ENCODE measurements at regions not wholly inside any gene's neighbourhood (a gene's known extent, or its start where the extent isn't known, plus 50 kb on each side); places are given as distances from the start of the nearest gene placed in this dataset.
A peak's percentile ranks its signal among the peaks of the same experiment; 100 is the strongest.
"Not testable (repeated sequence)": the region's sequence is repeated elsewhere in the genome, so short reads cannot be mapped to it uniquely, and the experiment has no call there.

- H3K4me3 ChIP-seq (ENCODE audit: low read depth, low read length), result not testable (repeated sequence)
Measured at GRCh38 chr3:125855006-125855405, 114.0 kb upstream of the ROPN1B start.

GRCh38 chr3:125860547-125860946 lies 108.4 kb upstream of the ROPN1B start:
- not testable (repeated sequence) for H3K4me3 ChIP-seq (ENCODE audit: low read depth, low read length)

- H3K4me3 ChIP-seq (ENCODE audit: low read depth, low read length), result not testable (repeated sequence)
Measured at GRCh38 chr3:125862841-125863254, 106.1 kb upstream of the ROPN1B start.

- H3K4me3 ChIP-seq (ENCODE audit: low read depth, low read length), result not testable (repeated sequence)
Measured at GRCh38 chr3:125864532-125864931, 104.4 kb upstream of the ROPN1B start.

GRCh38 chr3:125886006-125886405 lies 83.0 kb upstream of the ROPN1B start:
- H3K4me3 ChIP-seq (ENCODE audit: low read depth, low read length), result not testable (repeated sequence)

- not testable (repeated sequence) for H3K4me3 ChIP-seq (ENCODE audit: low read depth, low read length)
Measured at GRCh38 chr3:125899181-125899580, 69.8 kb upstream of the ROPN1B start.

GRCh38 chr3:125901473-125901872 lies 67.5 kb upstream of the ROPN1B start:
- not testable (repeated sequence) for H3K4me3 ChIP-seq (ENCODE audit: low read depth, low read length)

- H3K4me3 ChIP-seq (ENCODE audit: low read depth, low read length), result not testable (repeated sequence)
Measured at GRCh38 chr3:125903780-125904455, 65.1 kb upstream of the ROPN1B start.

- H3K4me3 ChIP-seq (ENCODE audit: low read depth, low read length), result not testable (repeated sequence)
Measured at GRCh38 chr3:125907279-125907678, 61.7 kb upstream of the ROPN1B start.

GRCh38 chr3:125910851-125911250 lies 58.1 kb upstream of the ROPN1B start:
- H3K4me3 ChIP-seq (ENCODE audit: low read depth, low read length), result not testable (repeated sequence)

- H3K4me3 ChIP-seq (ENCODE audit: low read depth, low read length), result peak overlapping the region; percentile 54
Measured at GRCh38 chr3:125914608-125915436, 54.2 kb upstream of the ROPN1B start.

- H3K4me3 ChIP-seq (ENCODE audit: low read depth, low read length), result peak overlapping the region; percentile 54
Measured at GRCh38 chr3:125915437-125915787, 53.6 kb upstream of the ROPN1B start.

- peak overlapping the region; percentile 54 for H3K4me3 ChIP-seq (ENCODE audit: low read depth, low read length)
Measured at GRCh38 chr3:125915792-125916375, 53.1 kb upstream of the ROPN1B start.

GRCh38 chr3:125916376-125916978 lies 52.5 kb upstream of the ROPN1B start:
- peak overlapping the region; percentile 85 for H3K4me3 ChIP-seq (ENCODE audit: low read depth, low read length)
- TF ChIP-seq CTCF (IDR thresholded peaks at IDR 0.05; ENCODE audit: borderline replicate concordance, insufficient read depth, low read depth, low read length), result peak; percentile 56

GRCh38 chr3:125917020-125917549 lies 51.9 kb upstream of the ROPN1B start:
- H3K4me3 ChIP-seq (ENCODE audit: low read depth, low read length), result peak overlapping the region; percentile 85

GRCh38 chr3:125918024-125918423 lies 51.0 kb upstream of the ROPN1B start:
- H3K4me3 ChIP-seq (ENCODE audit: low read depth, low read length), result not testable (repeated sequence)

- H3K4me3 ChIP-seq (ENCODE audit: low read depth, low read length), result not testable (repeated sequence)
Measured at GRCh38 chr3:125918451-125918850, 50.5 kb upstream of the ROPN1B start.

- not testable (repeated sequence) for H3K4me3 ChIP-seq (ENCODE audit: low read depth, low read length)
Measured at GRCh38 chr3:125918866-125919265, 50.1 kb upstream of the ROPN1B start.

All from GM12875 (cell line).